Mesenchymal stem cell (in vitro differentiated cells and primary cell): ENCODE measurements at regions not wholly inside any gene's neighbourhood (a gene's known extent, or its start where the extent isn't known, plus 50 kb on each side); places are given as distances from the start of the nearest gene placed in this dataset.

Experiments used
- DNase-seq: peaks from one replicate; pipeline ENCODE4 v3.0.0-alpha.2; 2013
- H2AFZ ChIP-seq: one replicate; pipeline ENCODE4 v1.6.1; 2013; ENCODE audit warnings: low read depth, mild to moderate bottlenecking, control low read depth, inconsistent platforms, low read length, moderate library complexity
- H2AK5ac ChIP-seq: 2 replicates; pipeline ENCODE4 v1.6.1; 2013; ENCODE audit warnings: low read length, moderate library complexity, mild to moderate bottlenecking, inconsistent platforms; ENCODE audit not compliant: severe bottlenecking
- H2BK120ac ChIP-seq: one replicate; pipeline ENCODE4 v1.6.1; 2013; ENCODE audit warnings: low read depth, mild to moderate bottlenecking, inconsistent platforms, low read length, moderate library complexity
- H2BK12ac ChIP-seq, 2 experiments: one replicate each; pipeline ENCODE4 v1.6.1; 2013; ENCODE audit warnings: inconsistent platforms in 2 of 2, low read length in 2 of 2, mild to moderate bottlenecking in 2 of 2, moderate library complexity in 2 of 2, control low read depth in 1 of 2
- H2BK15ac ChIP-seq: one replicate; pipeline ENCODE4 v1.6.1; 2013; ENCODE audit warnings: mild to moderate bottlenecking, low read depth, inconsistent platforms; ENCODE audit not compliant: poor library complexity, severe bottlenecking
- H2BK5ac ChIP-seq: 2 replicates; pipeline ENCODE4 v1.6.1; 2013; ENCODE audit warnings: low read depth, mild to moderate bottlenecking, low read length, control low read depth, inconsistent platforms; ENCODE audit not compliant: poor library complexity, severe bottlenecking
- H3K14ac ChIP-seq, 2 experiments: one replicate each; pipeline ENCODE4 v1.6.1; 2013; ENCODE audit warnings: inconsistent platforms in 2 of 2, low read length in 2 of 2, control low read depth in 1 of 2, mild to moderate bottlenecking in 1 of 2, moderate library complexity in 1 of 2
- H3K18ac ChIP-seq, 2 experiments: one replicate each; pipeline ENCODE4 v1.6.1; 2013; ENCODE audit warnings: inconsistent platforms in 2 of 2, low read length in 2 of 2, control low read depth in 1 of 2, low read depth in 1 of 2, mild to moderate bottlenecking in 1 of 2
- H3K23ac ChIP-seq, 2 experiments: one replicate each; pipeline ENCODE4 v1.6.1; 2013; ENCODE audit warnings: inconsistent platforms in 2 of 2, low read length in 2 of 2, mild to moderate bottlenecking in 2 of 2, moderate library complexity in 2 of 2, control low read depth in 1 of 2
- H3K27ac ChIP-seq: 2 replicates; pipeline ENCODE4 v1.5.1; 2013; ENCODE audit warnings: mild to moderate bottlenecking, moderate library complexity, low read length, control low read depth, inconsistent platforms; ENCODE audit not compliant: poor library complexity, severe bottlenecking
- H3K27me3 ChIP-seq, 2 experiments: 2 replicates each; pipeline versions ENCODE4 v1.6.1 to v1.7.0; 2013; ENCODE audit warnings: low read length in 2 of 2, mild to moderate bottlenecking in 2 of 2, moderate library complexity in 2 of 2, control low read depth in 1 of 2, inconsistent platforms in 1 of 2; ENCODE audit not compliant: control insufficient read depth in 1 of 2, insufficient read depth in 1 of 2
- H3K36me3 ChIP-seq, 2 experiments: 2 replicates each; pipeline versions ENCODE4 v1.6.1 to v1.7.0; 2013; ENCODE audit warnings: low read length in 2 of 2, control low read depth in 1 of 2, inconsistent platforms in 1 of 2, low read depth in 1 of 2, mild to moderate bottlenecking in 1 of 2; ENCODE audit not compliant: insufficient read depth in 2 of 2, control insufficient read depth in 1 of 2
- H3K4ac ChIP-seq, 2 experiments: one replicate each; pipeline ENCODE4 v1.6.1; 2013; ENCODE audit warnings: inconsistent platforms in 2 of 2, low read length in 2 of 2, mild to moderate bottlenecking in 2 of 2, moderate library complexity in 2 of 2, control low read depth in 1 of 2, low read depth in 1 of 2
- H3K4me1 ChIP-seq: 2 replicates; pipeline ENCODE4 v1.6.1; 2013; ENCODE audit warnings: low read depth, low read length, control low read depth; ENCODE audit not compliant: control insufficient read depth, insufficient read depth
- H3K4me2 ChIP-seq: 2 replicates; pipeline ENCODE4 v1.6.1; 2013; ENCODE audit warnings: low read length, mild to moderate bottlenecking, inconsistent platforms; ENCODE audit not compliant: poor library complexity, severe bottlenecking
- H3K4me3 ChIP-seq, 2 experiments: 2 replicates each; pipeline versions ENCODE4 v1.5.1 to v1.7.0; 2013; ENCODE audit warnings: low read length in 2 of 2, mild to moderate bottlenecking in 2 of 2, control low read depth in 1 of 2, low read depth in 1 of 2; ENCODE audit not compliant: insufficient read depth in 1 of 2
- H3K79me1 ChIP-seq: replicated peaks from 2 replicates; pipeline ENCODE4 v1.6.1; 2013; ENCODE audit warnings: mild to moderate bottlenecking, control low read depth, low read length, inconsistent platforms; ENCODE audit not compliant: poor library complexity, severe bottlenecking
- H3K9ac ChIP-seq: 2 replicates; pipeline ENCODE4 v1.7.0; 2013; ENCODE audit warnings: mild to moderate bottlenecking, low read length, moderate library complexity
- H3K9me3 ChIP-seq: 2 replicates; pipeline ENCODE4 v1.7.0; 2013; ENCODE audit warnings: mild to moderate bottlenecking, low read length; ENCODE audit not compliant: control insufficient read depth
- H4K8ac ChIP-seq: one replicate; pipeline ENCODE4 v1.6.1; 2013; ENCODE audit warnings: inconsistent platforms, mild to moderate bottlenecking, low read length, moderate library complexity
- H4K91ac ChIP-seq: one replicate; pipeline ENCODE4 v1.6.1; 2013; ENCODE audit warnings: mild to moderate bottlenecking, low read length, inconsistent platforms
- WGBS: methylation state at CpG from one replicate; pipeline ENCODE4 v1.1.7; 2013; ENCODE audit warnings: mixed read lengths; 5-methylcytosine and 5-hydroxymethylcytosine counted together

GRCh38 chr4:29566371-29566770, 1153.8 kb upstream of the PCDH7 start:
- H2AK5ac ChIP-seq: no peak overlapping the region
- no peak overlapping the region for H3K23ac ChIP-seq
- H4K8ac ChIP-seq: no peak overlapping the region
- no peak overlapping the region for H2BK12ac ChIP-seq
- no peak overlapping the region for H3K27ac ChIP-seq
- no peak overlapping the region for H3K9ac ChIP-seq
- H3K27me3 ChIP-seq: no peaks in the 10 kb centered on the region
- no peak overlapping the region for H3K4me2 ChIP-seq
- no peaks in the 10 kb centered on the region for H3K4me1 ChIP-seq
- no peaks in the 10 kb centered on the region for H3K9me3 ChIP-seq
- H4K91ac ChIP-seq: no peak overlapping the region
- H2AFZ ChIP-seq: no peak overlapping the region
- H2BK5ac ChIP-seq: no peak overlapping the region
- no CpG with 5 or more reads among the region's 1 CpG for WGBS
- no peak overlapping the region for H3K4ac ChIP-seq
- H3K14ac ChIP-seq: no peak overlapping the region
- no peak overlapping the region for H3K4me3 ChIP-seq
- no peak overlapping the region for H2BK120ac ChIP-seq
- H2BK15ac ChIP-seq: no peak overlapping the region
- no peaks in the 10 kb centered on the region for H3K79me1 ChIP-seq
- H3K18ac ChIP-seq: no peak overlapping the region
- no peaks in the 10 kb centered on the region for H3K36me3 ChIP-seq
- no peak for DNase-seq

GRCh38 chr4:29571322-29571721, 1148.8 kb upstream of the PCDH7 start:
- Histone ChIP-seq H2BK15ac (no peak overlapping the region), H4K8ac (no peak overlapping the region), H3K27me3 (no peaks in the 10 kb centered on the region), H3K27ac (no peak overlapping the region), H3K79me1 (no peaks in the 10 kb centered on the region), H3K18ac (no peak overlapping the region), H3K14ac (no peak overlapping the region), H3K4ac (no peak overlapping the region), H3K36me3 (no peaks in the 10 kb centered on the region), H2BK12ac (no peak overlapping the region), H3K23ac (no peak overlapping the region), H2AK5ac (no peak overlapping the region), H2BK120ac (no peak overlapping the region), H2AFZ (no peak overlapping the region), H2BK5ac (no peak overlapping the region), H3K4me1 (no peaks in the 10 kb centered on the region), H3K9ac (no peak overlapping the region), H3K9me3 (no peaks in the 10 kb centered on the region), H4K91ac (no peak overlapping the region), H3K4me2 (no peak overlapping the region), H3K4me3 (no peak overlapping the region)
- DNase-seq: no peak
- 87% methylated on average over 3 of the region's 3 CpGs for WGBS

DNA sequence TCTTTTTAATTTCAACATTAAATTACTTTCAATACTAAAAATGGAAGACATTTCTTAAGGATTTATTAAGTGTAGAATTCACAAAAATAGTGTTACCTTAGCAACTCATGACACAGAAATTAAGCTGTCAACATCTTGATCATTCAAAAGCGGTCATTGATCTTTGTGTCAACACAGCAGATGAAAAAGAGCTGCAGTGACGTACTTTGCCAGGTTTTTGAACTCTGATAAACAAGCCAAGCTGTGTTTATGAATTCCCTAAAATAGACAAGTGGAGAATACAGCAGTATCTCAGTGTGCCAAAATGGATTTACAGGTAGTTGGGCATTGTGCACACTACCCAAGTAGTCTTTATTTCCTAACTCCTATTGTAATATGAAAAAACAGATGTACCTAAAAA, 1141.8 kb upstream of the PCDH7 start:
- no peak overlapping the region for H3K23ac ChIP-seq
- H3K79me1 ChIP-seq: no peaks in the 10 kb centered on the region
- no peak overlapping the region for H2AK5ac ChIP-seq
- no peak overlapping the region for H3K4me3 ChIP-seq
- no peak for DNase-seq
- no peak overlapping the region for H3K9ac ChIP-seq
- no peak overlapping the region for H2BK15ac ChIP-seq
- no peak overlapping the region for H3K27ac ChIP-seq
- no peaks in the 10 kb centered on the region for H3K27me3 ChIP-seq
- WGBS: 71% methylated on average over 2 of the region's 2 CpGs
- no peak overlapping the region for H2BK120ac ChIP-seq
- no peak overlapping the region for H4K91ac ChIP-seq
- H3K4me1 ChIP-seq: no peaks in the 10 kb centered on the region
- H3K9me3 ChIP-seq: no peaks in the 10 kb centered on the region
- H2BK12ac ChIP-seq: no peak overlapping the region
- H3K14ac ChIP-seq: no peak overlapping the region
- no peak overlapping the region for H2BK5ac ChIP-seq
- H3K36me3 ChIP-seq: no peaks in the 10 kb centered on the region
- H3K18ac ChIP-seq: no peak overlapping the region
- no peak overlapping the region for H3K4me2 ChIP-seq
- no peak overlapping the region for H4K8ac ChIP-seq
- H2AFZ ChIP-seq: no peak overlapping the region
- no peak overlapping the region for H3K4ac ChIP-seq

GRCh38 chr4:29581457-29581856, 1138.7 kb upstream of the PCDH7 start:
- Histone ChIP-seq H2BK12ac (no peak overlapping the region), H2BK5ac (no peak overlapping the region), H3K4me3 (no peak overlapping the region), H3K27me3 (no peaks in the 10 kb centered on the region), H4K8ac (no peak overlapping the region), H2AFZ (no peak overlapping the region), H3K79me1 (no peaks in the 10 kb centered on the region), H3K9ac (no peak overlapping the region), H3K14ac (no peak overlapping the region), H2AK5ac (no peak overlapping the region), H3K4me2 (no peak overlapping the region), H2BK120ac (no peak overlapping the region), H3K27ac (no peak overlapping the region), H3K36me3 (no peaks in the 10 kb centered on the region), H4K91ac (no peak overlapping the region), H3K9me3 (no peaks in the 10 kb centered on the region), H2BK15ac (no peak overlapping the region), H3K4ac (no peak overlapping the region), H3K18ac (no peak overlapping the region), H3K23ac (no peak overlapping the region), H3K4me1 (no peaks in the 10 kb centered on the region)
- WGBS: 85% methylated on average over 2 of the region's 2 CpGs
- no peak for DNase-seq
